ENCODE measurements at regions not wholly inside any gene's neighbourhood (a gene's known extent, or its start where the extent isn't known, plus 50 kb on each side); places are given as distances from the start of the nearest gene placed in this dataset.
"Not testable (repeated sequence)": the region's sequence is repeated elsewhere in the genome, so short reads cannot be mapped to it uniquely, and the experiment has no call there.

GRCh38 chr18:65606551-65607130 is 144.2 kb upstream of the CDH7 start:
- Histone ChIP-seq H3K27me3 (ENCODE audit: control insufficient read depth, insufficient read depth, low read length) (peaks cover 14% of the 10 kb centered on the region), H3K4me3 (ENCODE audit: insufficient read depth, low read depth, low read length) (no peak overlapping the region), H3K36me3 (replicated peaks; ENCODE audit: control insufficient read depth, insufficient read depth, low read length) (no peaks in the 10 kb centered on the region)
- DNase-seq: no peak

DNA sequence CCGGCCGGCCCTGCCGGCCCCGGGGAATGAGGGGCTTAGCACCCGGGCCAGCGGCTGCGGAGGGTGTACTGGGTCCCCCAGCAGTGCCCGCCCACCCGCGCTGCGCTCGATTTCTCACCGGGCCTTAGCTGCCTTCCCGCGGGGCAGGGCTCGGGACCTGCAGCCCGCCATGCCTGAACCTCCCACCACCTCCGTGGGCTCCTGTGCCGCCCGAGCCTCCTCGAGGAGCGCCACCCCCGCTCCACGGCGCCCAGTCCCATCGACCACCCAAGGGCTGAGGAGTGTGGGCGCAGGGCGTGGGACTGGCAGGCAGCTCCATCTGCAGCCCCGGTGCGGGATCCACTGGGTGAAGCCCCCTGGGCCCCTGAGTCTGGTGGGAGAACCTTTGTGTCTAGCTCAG is 145.5 kb upstream of the CDH7 start:
- not testable (repeated sequence) for H3K36me3 ChIP-seq (replicated peaks; ENCODE audit: control insufficient read depth, insufficient read depth, low read length); H3K4me3 ChIP-seq (ENCODE audit: insufficient read depth, low read depth, low read length); DNase-seq; H3K27me3 ChIP-seq (ENCODE audit: control insufficient read depth, insufficient read depth, low read length)

DNA sequence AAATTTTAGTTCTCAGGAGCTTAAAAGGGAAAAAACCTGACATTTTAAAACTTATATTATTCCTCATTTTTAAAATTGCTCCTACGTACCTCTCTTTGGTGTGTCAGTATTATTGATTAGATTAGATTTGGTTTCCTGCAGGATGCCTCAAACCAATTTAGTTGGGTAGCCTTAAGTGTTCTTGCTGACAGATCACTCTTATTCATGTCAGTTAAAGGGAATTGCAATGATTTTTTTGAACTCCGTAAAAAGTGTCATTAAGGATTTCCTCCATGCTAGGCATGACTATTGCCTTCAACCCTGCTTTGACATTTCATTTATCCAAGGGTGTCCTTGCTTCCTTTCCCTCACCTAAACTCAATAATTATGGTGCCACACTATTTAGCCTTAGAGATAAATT is 149.0 kb upstream of the CDH7 start:
- H3K4me3 ChIP-seq (ENCODE audit: insufficient read depth, low read depth, low read length): no peak overlapping the region
- no peaks in the 10 kb centered on the region for H3K27me3 ChIP-seq (ENCODE audit: control insufficient read depth, insufficient read depth, low read length)
- no peak for DNase-seq
- H3K36me3 ChIP-seq (replicated peaks; ENCODE audit: control insufficient read depth, insufficient read depth, low read length): no peaks in the 10 kb centered on the region

DNA sequence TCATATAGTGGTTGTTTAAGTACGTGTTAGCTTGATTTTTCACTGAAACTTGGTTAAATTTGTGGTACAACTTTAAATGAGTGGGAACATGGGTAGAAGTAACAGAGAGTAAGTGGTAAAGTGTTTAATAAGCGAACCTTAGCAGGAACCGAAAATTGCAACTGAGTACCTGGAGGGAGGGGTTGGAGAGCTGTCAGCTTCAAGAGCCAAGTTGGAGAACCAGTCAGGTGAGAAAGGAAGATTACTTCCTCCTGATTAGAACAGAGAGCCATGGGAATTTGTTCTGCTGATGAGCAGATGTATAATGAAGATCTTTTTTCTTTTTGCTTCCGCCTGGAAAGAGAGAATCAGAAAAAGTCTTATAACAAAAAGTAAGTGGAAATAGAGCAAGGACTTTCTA is 158.4 kb upstream of the CDH7 start:
- peak; percentile 8 for DNase-seq
- no peaks in the 10 kb centered on the region for H3K27me3 ChIP-seq (ENCODE audit: control insufficient read depth, insufficient read depth, low read length)
- H3K4me3 ChIP-seq (ENCODE audit: insufficient read depth, low read depth, low read length): no peak overlapping the region
- H3K36me3 ChIP-seq (replicated peaks; ENCODE audit: control insufficient read depth, insufficient read depth, low read length): no peaks in the 10 kb centered on the region

- no peak for DNase-seq
- no peaks in the 10 kb centered on the region for H3K27me3 ChIP-seq (ENCODE audit: control insufficient read depth, insufficient read depth, low read length)
- no peak overlapping the region for H3K4me3 ChIP-seq (ENCODE audit: insufficient read depth, low read depth, low read length)
- H3K36me3 ChIP-seq (replicated peaks; ENCODE audit: control insufficient read depth, insufficient read depth, low read length): no peaks in the 10 kb centered on the region
Measured at GRCh38 chr18:65587491-65587890, 163.3 kb upstream of the CDH7 start.

DNA sequence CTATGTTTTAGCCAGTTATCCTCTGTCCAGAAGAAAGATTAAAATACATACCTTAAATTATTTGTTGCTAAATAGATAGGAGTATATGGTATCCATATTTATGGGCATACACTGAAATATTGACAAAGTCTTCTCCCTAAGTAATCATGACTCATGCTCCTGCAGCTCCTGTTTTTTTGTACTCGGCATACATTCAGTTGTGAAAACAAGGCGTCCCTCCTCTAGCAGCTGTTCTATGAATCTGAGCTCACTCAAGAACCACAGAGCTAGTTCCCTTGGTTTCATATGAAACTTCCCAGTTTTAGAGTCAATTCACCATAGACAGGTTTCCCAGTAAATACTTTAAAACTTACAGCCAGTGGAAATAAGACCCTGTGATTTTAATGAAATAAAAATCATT is 168.7 kb upstream of the CDH7 start:
- H3K27me3 ChIP-seq (ENCODE audit: control insufficient read depth, insufficient read depth, low read length); H3K36me3 ChIP-seq (replicated peaks; ENCODE audit: control insufficient read depth, insufficient read depth, low read length); DNase-seq; H3K4me3 ChIP-seq (ENCODE audit: insufficient read depth, low read depth, low read length): not testable (repeated sequence)

- no peak for DNase-seq
- Histone ChIP-seq H3K36me3 (replicated peaks; ENCODE audit: control insufficient read depth, insufficient read depth, low read length) (no peaks in the 10 kb centered on the region), H3K27me3 (ENCODE audit: control insufficient read depth, insufficient read depth, low read length) (no peaks in the 10 kb centered on the region), H3K4me3 (ENCODE audit: insufficient read depth, low read depth, low read length) (no peak overlapping the region)
Measured at GRCh38 chr18:65568866-65569265, 181.9 kb upstream of the CDH7 start.

DNA sequence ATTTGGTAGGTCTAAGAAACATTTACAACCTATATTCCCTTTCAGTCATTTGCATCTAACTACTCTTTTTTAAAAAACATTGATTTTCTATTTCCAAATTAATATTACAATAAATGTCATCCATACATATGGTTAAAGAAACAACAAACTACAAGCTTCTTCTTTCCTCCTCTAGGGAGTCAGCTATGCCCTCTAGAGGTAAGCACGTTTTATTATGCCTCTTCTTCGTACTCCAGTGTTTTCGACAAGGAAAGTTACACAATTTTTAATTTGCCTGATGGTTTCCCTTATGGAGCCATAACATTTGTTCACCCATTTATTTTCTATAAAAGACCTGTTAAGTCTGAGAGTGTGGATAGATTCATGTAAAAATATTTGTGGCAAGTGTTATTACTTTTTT is 183.4 kb upstream of the CDH7 start:
- no peak overlapping the region for H3K4me3 ChIP-seq (ENCODE audit: insufficient read depth, low read depth, low read length)
- DNase-seq: no peak
- no peaks in the 10 kb centered on the region for H3K36me3 ChIP-seq (replicated peaks; ENCODE audit: control insufficient read depth, insufficient read depth, low read length)
- H3K27me3 ChIP-seq (ENCODE audit: control insufficient read depth, insufficient read depth, low read length): no peaks in the 10 kb centered on the region

DNA sequence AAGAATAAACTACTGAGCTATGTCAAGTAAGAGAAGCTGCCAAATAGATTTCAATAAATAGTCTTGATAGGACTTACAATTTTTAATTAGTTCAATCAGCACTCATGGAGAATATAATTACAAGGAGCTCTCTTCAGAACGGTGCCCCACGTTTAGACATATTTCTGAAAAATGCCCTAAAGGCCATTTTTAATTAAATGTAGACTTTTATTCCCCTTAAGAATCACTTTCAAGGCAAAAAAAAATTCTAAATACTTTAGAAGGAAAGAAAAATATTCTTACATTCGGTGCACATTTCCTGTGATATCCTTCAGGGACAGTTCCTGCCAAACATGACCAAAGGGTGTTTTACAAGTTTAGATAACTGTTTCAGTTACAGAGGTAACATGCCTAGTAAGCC is 202.5 kb upstream of the CDH7 start:
- H3K36me3 ChIP-seq (replicated peaks; ENCODE audit: control insufficient read depth, insufficient read depth, low read length): no peaks in the 10 kb centered on the region
- no peak overlapping the region for H3K4me3 ChIP-seq (ENCODE audit: insufficient read depth, low read depth, low read length)
- no peak for DNase-seq
- H3K27me3 ChIP-seq (ENCODE audit: control insufficient read depth, insufficient read depth, low read length): no peaks in the 10 kb centered on the region

- Histone ChIP-seq H3K4me3 (ENCODE audit: insufficient read depth, low read depth, low read length) (no peak overlapping the region), H3K27me3 (ENCODE audit: control insufficient read depth, insufficient read depth, low read length) (no peaks in the 10 kb centered on the region), H3K36me3 (replicated peaks; ENCODE audit: control insufficient read depth, insufficient read depth, low read length) (no peaks in the 10 kb centered on the region)
- no peak for DNase-seq
Measured at GRCh38 chr18:65547046-65547445, 203.8 kb upstream of the CDH7 start.

DNA sequence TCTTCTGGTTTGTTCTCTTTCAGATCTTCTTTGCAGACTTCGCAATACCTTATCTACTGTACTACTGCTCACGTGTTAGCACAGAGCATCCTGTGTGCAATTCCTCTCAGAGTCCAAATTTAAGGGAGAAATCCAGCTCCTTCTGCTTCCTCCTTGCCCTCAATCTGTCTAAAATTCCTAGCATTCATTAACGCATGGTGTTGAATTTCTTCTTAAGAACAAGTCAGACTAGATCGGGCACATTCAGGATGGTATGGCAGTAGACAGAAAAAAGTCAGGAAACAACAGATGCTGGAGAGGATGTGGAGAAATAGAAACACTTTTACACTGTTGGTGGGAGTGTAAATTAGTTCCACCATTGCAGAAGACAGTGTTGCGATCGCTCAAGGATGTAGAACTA is 206.1 kb upstream of the CDH7 start:
- DNase-seq: no peak
- Histone ChIP-seq H3K4me3 (ENCODE audit: insufficient read depth, low read depth, low read length) (no peak overlapping the region), H3K27me3 (ENCODE audit: control insufficient read depth, insufficient read depth, low read length) (no peaks in the 10 kb centered on the region), H3K36me3 (replicated peaks; ENCODE audit: control insufficient read depth, insufficient read depth, low read length) (no peaks in the 10 kb centered on the region)

- no peaks in the 10 kb centered on the region for H3K27me3 ChIP-seq (ENCODE audit: control insufficient read depth, insufficient read depth, low read length)
- no peak overlapping the region for H3K4me3 ChIP-seq (ENCODE audit: insufficient read depth, low read depth, low read length)
- no peaks in the 10 kb centered on the region for H3K36me3 ChIP-seq (replicated peaks; ENCODE audit: control insufficient read depth, insufficient read depth, low read length)
- DNase-seq: no peak
Measured at GRCh38 chr18:65527879-65528633, 222.8 kb upstream of the CDH7 start.

GRCh38 chr18:65526099-65526498 is 224.7 kb upstream of the CDH7 start:
- H3K4me3 ChIP-seq (ENCODE audit: insufficient read depth, low read depth, low read length): no peak overlapping the region
- no peak for DNase-seq
- H3K36me3 ChIP-seq (replicated peaks; ENCODE audit: control insufficient read depth, insufficient read depth, low read length): no peaks in the 10 kb centered on the region
- H3K27me3 ChIP-seq (ENCODE audit: control insufficient read depth, insufficient read depth, low read length): no peaks in the 10 kb centered on the region

GRCh38 chr18:65523461-65523860 is 227.4 kb upstream of the CDH7 start:
- DNase-seq: no peak
- H3K36me3 ChIP-seq (replicated peaks; ENCODE audit: control insufficient read depth, insufficient read depth, low read length): no peaks in the 10 kb centered on the region
- H3K4me3 ChIP-seq (ENCODE audit: insufficient read depth, low read depth, low read length): no peak overlapping the region
- H3K27me3 ChIP-seq (ENCODE audit: control insufficient read depth, insufficient read depth, low read length): no peaks in the 10 kb centered on the region

GRCh38 chr18:65522907-65523306 is 227.9 kb upstream of the CDH7 start:
- Histone ChIP-seq H3K27me3 (ENCODE audit: control insufficient read depth, insufficient read depth, low read length) (no peaks in the 10 kb centered on the region), H3K4me3 (ENCODE audit: insufficient read depth, low read depth, low read length) (no peak overlapping the region), H3K36me3 (replicated peaks; ENCODE audit: control insufficient read depth, insufficient read depth, low read length) (no peaks in the 10 kb centered on the region)
- no peak for DNase-seq

- Histone ChIP-seq H3K36me3 (replicated peaks; ENCODE audit: control insufficient read depth, insufficient read depth, low read length) (no peaks in the 10 kb centered on the region), H3K4me3 (ENCODE audit: insufficient read depth, low read depth, low read length) (no peak overlapping the region), H3K27me3 (ENCODE audit: control insufficient read depth, insufficient read depth, low read length) (no peaks in the 10 kb centered on the region)
- no peak for DNase-seq
Measured at GRCh38 chr18:65516209-65516608, 234.6 kb upstream of the CDH7 start.

All from H7 (cell line).